Adrenal gland (tissue), 5 donors: ENCODE measurements at regions not wholly inside any gene's neighbourhood (a gene's known extent, or its start where the extent isn't known, plus 50 kb on each side); places are given as distances from the start of the nearest gene placed in this dataset.

Experiments used
- CTCF ChIP-seq, 6 experiments: fragments of 450-650 bp in 4 of 6; fragments of 200-600 bp in 2 of 6; sonication (generic) in 1 of 6; IDR thresholded peaks; 1 replicate in 5 of 6; 2 replicates in 1 of 6; pipeline versions ENCODE4 v1.5.1 to v1.8.0; 2016 to 2021; ENCODE audit warnings: antibody characterized with exemption in 6 of 6, mild to moderate bottlenecking in 2 of 6, moderate library complexity in 1 of 6
- POLR2A ChIP-seq, 2 donors: fragments of 450-650 bp; IDR thresholded peaks; one replicate each; pipeline ENCODE4 v1.6.1; 2017; ENCODE audit warnings: antibody characterized with exemption in 2 of 2, mild to moderate bottlenecking in 2 of 2, moderate library complexity in 1 of 2
- donor health status: DM: no; HTN: no; CAD: no.

- TF ChIP-seq POLR2A (IDR thresholded peaks at IDR 0.05) (no peak), CTCF (IDR thresholded peaks at IDR 0.05) (no peak)
Measured at GRCh38 chr10:123398756-123399155, 244.6 kb downstream of the BUB3 start.
